GM12878 (cell line): ENCODE measurements at regions not wholly inside any gene's neighbourhood (a gene's known extent, or its start where the extent isn't known, plus 50 kb on each side); places are given as distances from the start of the nearest gene placed in this dataset.
"Not testable (repeated sequence)": the region's sequence is repeated elsewhere in the genome, so short reads cannot be mapped to it uniquely, and the experiment has no call there.

Source experiments
- ATAC-seq: fragments of 200-7000 bp; cut with Tn5 transposase; 3 replicates; pipeline ENCODE4 v1.9.1; 2020; ENCODE audit warnings: mild to moderate bottlenecking, moderate library complexity
- BruUV-seq: library from RNA; stranded (reverse); fragments of 400-500 nt; replicated peaks from 2 replicates; lab custom pipeline; 2021; lab: Mats Ljungman, UMichigan
- CTCF ChIA-PET: fragments of 300-600 bp; sonication (Branson Sonifier 250); formaldehyde crosslinking; extraction: SDS; loops from one replicate; lab custom pipeline; 2021; ENCODE audit warnings: inconsistent platforms; lab: Yijun Ruan, JAX
- POLR2A ChIA-PET: fragments of 350-600 bp; formaldehyde crosslinking; extraction: SDS; loops from one replicate; lab custom pipeline; 2021; ENCODE audit warnings: inconsistent platforms; lab: Charles Lee
- RAD21 ChIA-PET: fragments of 300-600 bp; sonication (Branson Sonifier 250); formaldehyde crosslinking; loops from one replicate; lab custom pipeline; 2023; ENCODE audit warnings: antibody characterized with exemption; ENCODE audit not compliant: unreplicated experiment; lab: Charles Lee
- SMC1A ChIA-PET: fragments of 300-600 bp; sonication (Branson Sonifier 250); formaldehyde crosslinking; loops from one replicate; lab custom pipeline; 2023; ENCODE audit not compliant: unreplicated experiment, uncharacterized antibody; lab: Charles Lee
- DNase-seq: peaks from one replicate; pipeline ENCODE4 v3.0.0-alpha.2; 2011; ENCODE audit warnings: low read depth, low spot score
- FAIRE-seq: peaks from 3 replicates; lab custom pipeline; 2011; peaks lifted over from hg19 to GRCh38; lab: Jason Lieb, UNC
- H2AFZ ChIP-seq: 2 replicates; pipeline ENCODE4 v1.6.0; 2011; ENCODE audit warnings: low read depth, low read length, control low read depth; ENCODE audit not compliant: control insufficient read depth
- H3K27ac ChIP-seq: 2 replicates; pipeline ENCODE4 v1.5.1; 2011; ENCODE audit warnings: control low read depth; ENCODE audit not compliant: control insufficient read depth, insufficient read depth
- H3K27me3 ChIP-seq, 2 experiments: replicated peaks in 1 of 2; 2 replicates each; pipeline versions ENCODE4 v1.6.0 to v1.6.1; 2011; ENCODE audit warnings: low read length in 1 of 2; ENCODE audit not compliant: control insufficient read depth in 2 of 2, insufficient read depth in 2 of 2
- H3K36me3 ChIP-seq, 2 experiments: 2 replicates each; pipeline ENCODE4 v1.5.1; 2011; ENCODE audit warnings: low read length in 1 of 2; ENCODE audit not compliant: control insufficient read depth in 2 of 2, insufficient read depth in 2 of 2
- H3K4me1 ChIP-seq: 2 replicates; pipeline ENCODE4 v1.6.1; 2011; ENCODE audit warnings: mild to moderate bottlenecking, low read length, moderate library complexity, mixed read lengths; ENCODE audit not compliant: control insufficient read depth, insufficient read depth
- H3K4me2 ChIP-seq: 2 replicates; pipeline ENCODE4 v1.6.0; 2011; ENCODE audit warnings: control low read depth; ENCODE audit not compliant: control insufficient read depth, insufficient read depth
- H3K4me3 ChIP-seq: fragments of 200-600 bp; sonication (generic); 2 replicates; pipeline ENCODE4 v1.5.1; 2016
- H3K79me2 ChIP-seq: 2 replicates; pipeline ENCODE4 v1.6.0; 2011; ENCODE audit warnings: low read length; ENCODE audit not compliant: control insufficient read depth, insufficient read depth
- H3K9ac ChIP-seq: 2 replicates; pipeline ENCODE4 v1.8.0; 2011; ENCODE audit warnings: low read length, control low read depth, mixed read lengths; ENCODE audit not compliant: control insufficient read depth, insufficient read depth
- H3K9me3 ChIP-seq: replicated peaks from 3 replicates; pipeline ENCODE4 v1.5.1; 2011; ENCODE audit warnings: mild to moderate bottlenecking, low read length; ENCODE audit not compliant: control insufficient read depth, insufficient read depth
- H4K20me1 ChIP-seq: 2 replicates; pipeline ENCODE4 v1.6.0; 2011; ENCODE audit not compliant: control insufficient read depth, insufficient read depth
- WGBS: methylation state at CpG from one replicate; pipeline ENCODE4 v1.1.6; 2016; ENCODE audit warnings: low lambda C conversion rate; ENCODE audit not compliant: insufficient replicate concordance, insufficient coverage; ENCODE audit errors: missing lambda C conversion rate; 5-methylcytosine and 5-hydroxymethylcytosine counted together
- in situ Hi-C: fragments of 300-500 bp; cut with MboI; formaldehyde crosslinking; loops from 9 replicates; pipeline ENCODE4 v1.14.3; 2018; ENCODE audit warnings: mixed read lengths
- intact Hi-C: fragments of 100-400 bp; cut with micrococcal nuclease; formaldehyde crosslinking; loops from one replicate; pipeline ENCODE4 v1.14.2; 2022; ENCODE audit not compliant: unreplicated experiment

GRCh38 chr7:6975346-6975745 is 149.3 kb upstream of the CCZ1B start:
- CTCF ChIA-PET, FAIRE-seq, H3K4me3 ChIP-seq, SMC1A ChIA-PET, H3K36me3 ChIP-seq, H3K27ac ChIP-seq, H4K20me1 ChIP-seq, POLR2A ChIA-PET, H3K27me3 ChIP-seq, H3K79me2 ChIP-seq, intact Hi-C loops, H3K9ac ChIP-seq, in situ Hi-C loops, H3K4me2 ChIP-seq, RAD21 ChIA-PET, H3K9me3 ChIP-seq, DNase-seq, H2AFZ ChIP-seq, BruUV-seq, H3K4me1 ChIP-seq, ATAC-seq: not testable (repeated sequence)
- 60% methylated on average over 10 of the region's 28 CpGs for WGBS

GRCh38 chr7:6977368-6977767 is 151.3 kb upstream of the CCZ1B start:
- POLR2A ChIA-PET: not testable (repeated sequence)

GRCh38 chr7:6978326-6978725 is 152.3 kb upstream of the CCZ1B start:
- POLR2A ChIA-PET, H3K27me3 ChIP-seq, H2AFZ ChIP-seq, H3K4me2 ChIP-seq, H3K4me3 ChIP-seq, H3K4me1 ChIP-seq, RAD21 ChIA-PET, intact Hi-C loops, H3K36me3 ChIP-seq, in situ Hi-C loops, DNase-seq, H3K27ac ChIP-seq, ATAC-seq, BruUV-seq, H3K9me3 ChIP-seq, FAIRE-seq, H3K9ac ChIP-seq, H3K79me2 ChIP-seq, SMC1A ChIA-PET, H4K20me1 ChIP-seq, CTCF ChIA-PET: not testable (repeated sequence)
- WGBS: 53% methylated on average over 3 of the region's 3 CpGs

More at GRCh38 chr7:6977368-6977767, 151.3 kb upstream of the CCZ1B start:
- in situ Hi-C loops, H4K20me1 ChIP-seq, H3K4me2 ChIP-seq, DNase-seq, BruUV-seq, SMC1A ChIA-PET, H2AFZ ChIP-seq, H3K79me2 ChIP-seq, H3K4me1 ChIP-seq, H3K9ac ChIP-seq, H3K27me3 ChIP-seq, CTCF ChIA-PET, ATAC-seq, H3K9me3 ChIP-seq, intact Hi-C loops, H3K36me3 ChIP-seq, FAIRE-seq, H3K4me3 ChIP-seq, RAD21 ChIA-PET, H3K27ac ChIP-seq: not testable (repeated sequence)
- WGBS: 70% methylated on average over 3 of the region's 3 CpGs

- DNase-seq, H3K36me3 ChIP-seq, H3K79me2 ChIP-seq, ATAC-seq, H3K4me2 ChIP-seq, H3K4me1 ChIP-seq, H3K27me3 ChIP-seq, SMC1A ChIA-PET, H4K20me1 ChIP-seq, POLR2A ChIA-PET, H3K9me3 ChIP-seq, RAD21 ChIA-PET, H3K9ac ChIP-seq, H3K4me3 ChIP-seq, H3K27ac ChIP-seq, H2AFZ ChIP-seq, FAIRE-seq, in situ Hi-C loops, BruUV-seq, intact Hi-C loops: not testable (repeated sequence)
- CTCF ChIA-PET: interaction anchor here (0.8 kb wide), 1 partner anchor 124 kb away, joined by 3 read pairs; no protein-coding TSS in a partner anchor
- 52% methylated on average over 10 of the region's 10 CpGs for WGBS
Observed at GRCh38 chr7:6979456-6979855, 153.4 kb upstream of the CCZ1B start.
